HCT116 (cell line): ENCODE measurements at regions not wholly inside any gene's neighbourhood (a gene's known extent, or its start where the extent isn't known, plus 50 kb on each side); places are given as distances from the start of the nearest gene placed in this dataset.

Source experiments
- ATAC-seq: fragments of 200-7000 bp; cut with Tn5 transposase; 2 replicates; pipeline ENCODE4 v1.9.1; 2020; ENCODE audit warnings: mild to moderate bottlenecking, moderate library complexity
- BruUV-seq: library from RNA; stranded (reverse); fragments of 400-500 nt; replicated peaks from 2 replicates; lab custom pipeline; 2021; lab: Mats Ljungman, UMichigan
- CTCF ChIA-PET: fragments of 300-600 bp; sonication (Branson Sonifier 250); formaldehyde crosslinking; loops from one replicate; lab custom pipeline; 2021; ENCODE audit warnings: antibody characterized with exemption; lab: Charles Lee
- POLR2A ChIA-PET: fragments of 300-600, 350-600 bp; sonication (Branson Sonifier 250); formaldehyde crosslinking; loops from one replicate; lab custom pipeline; 2021; ENCODE audit warnings: antibody characterized with exemption; lab: Charles Lee
- RAD21 ChIA-PET, 2 experiments: fragments of 300-600 bp; sonication (Branson Sonifier 250); formaldehyde crosslinking; loops; one replicate each; lab custom pipeline; 2023; ENCODE audit warnings: low total read pairs in 2 of 2; ENCODE audit not compliant: uncharacterized antibody in 2 of 2, unreplicated experiment in 2 of 2, low non-redundant PET in 1 of 2; lab: Charles Lee
- DNase-seq: peaks from one replicate; pipeline ENCODE4 v3.0.0-alpha.2; 2010; ENCODE audit warnings: low read depth, low spot score
- H2AFZ ChIP-seq: fragments of 200-600 bp; shearing (Covaris generic), sonication (generic); 2 replicates; pipeline ENCODE4 v1.6.1; 2017; ENCODE audit warnings: low read depth, mixed run types, mixed read lengths, antibody characterized with exemption, low read length; ENCODE audit not compliant: poor library complexity, severe bottlenecking
- H3K27ac ChIP-seq: 2 replicates; pipeline ENCODE4 v1.5.1; 2012; ENCODE audit warnings: low read depth, low read length
- H3K27me3 ChIP-seq: fragments of 200-600 bp; sonication (generic); 2 replicates; pipeline ENCODE4 v1.6.1; 2016; ENCODE audit warnings: mixed run types, low read length, mixed read lengths; ENCODE audit not compliant: insufficient read depth
- H3K36me3 ChIP-seq, 2 experiments: fragments of 200-500 bp in 1 of 2; fragments of 200-600 bp in 1 of 2; sonication (Bioruptor generic) in 1 of 2; sonication (generic) in 1 of 2; 2 replicates each; pipeline versions ENCODE4 v1.5.1 to v1.6.1; 2014 to 2016; ENCODE audit warnings: low read length in 2 of 2, inconsistent platforms in 1 of 2, mixed read lengths in 1 of 2, mixed run types in 1 of 2; ENCODE audit not compliant: insufficient read depth in 2 of 2, control insufficient read depth in 1 of 2
- H3K4me1 ChIP-seq, 2 experiments: fragments of 200-600 bp in 1 of 2; sonication (generic) in 1 of 2; 2 replicates each; pipeline versions ENCODE4 v1.5.1 to v1.6.1; 2012 to 2017; ENCODE audit warnings: low read length in 2 of 2, inconsistent platforms in 1 of 2, mild to moderate bottlenecking in 1 of 2, mixed read lengths in 1 of 2, mixed run types in 1 of 2, moderate library complexity in 1 of 2; ENCODE audit not compliant: insufficient read depth in 2 of 2, control insufficient read depth in 1 of 2
- H3K4me2 ChIP-seq: fragments of 200-600 bp; sonication (generic); 2 replicates; pipeline ENCODE4 v1.6.1; 2017; ENCODE audit warnings: mixed run types, low read length, mixed read lengths
- H3K4me3 ChIP-seq, 2 experiments: fragments of 200-600 bp in 1 of 2; sonication (generic) in 1 of 2; replicated peaks in 1 of 2; 2 replicates each; pipeline ENCODE4 v1.5.1; 2011 to 2016; ENCODE audit warnings: low read length in 2 of 2, control low read depth in 1 of 2, low read depth in 1 of 2, mild to moderate bottlenecking in 1 of 2, mixed read lengths in 1 of 2, mixed run types in 1 of 2
- H3K79me2 ChIP-seq: fragments of 200-600 bp; sonication (generic); 2 replicates; pipeline ENCODE4 v1.6.1; 2017; ENCODE audit warnings: mild to moderate bottlenecking, mixed run types, low read length, moderate library complexity, mixed read lengths; ENCODE audit not compliant: insufficient read depth
- H3K9ac ChIP-seq: fragments of 200-600 bp; sonication (generic); 2 replicates; pipeline ENCODE4 v1.6.1; 2016; ENCODE audit warnings: low read length, mixed read lengths
- H3K9me2 ChIP-seq: fragments of 200-600 bp; sonication (generic), shearing (Covaris generic); 2 replicates; pipeline ENCODE4 v1.6.1; 2017; ENCODE audit warnings: mixed run types, mild to moderate bottlenecking, moderate library complexity; ENCODE audit not compliant: insufficient read depth
- H3K9me3 ChIP-seq, 2 experiments: fragments of 200-500 bp in 1 of 2; fragments of 200-600 bp in 1 of 2; sonication (Bioruptor generic) in 1 of 2; sonication (generic) in 1 of 2; 2 replicates each; pipeline ENCODE4 v1.6.1; 2014 to 2017; ENCODE audit warnings: low read length in 2 of 2, mixed read lengths in 2 of 2, inconsistent platforms in 1 of 2, low read depth in 1 of 2, mild to moderate bottlenecking in 1 of 2, mixed run types in 1 of 2, moderate library complexity in 1 of 2; ENCODE audit not compliant: control insufficient read depth in 1 of 2, insufficient read depth in 1 of 2
- H4K20me1 ChIP-seq: fragments of 200-600 bp; sonication (generic), shearing (Covaris generic); 2 replicates; pipeline ENCODE4 v1.6.1; 2017; ENCODE audit warnings: mixed run types, mild to moderate bottlenecking, moderate library complexity; ENCODE audit not compliant: insufficient read depth
- CBX3 ChIP-seq: IDR thresholded peaks from 2 replicates; pipeline ENCODE4 v1.6.1; 2012; ENCODE audit warnings: low read depth
- EGR1 ChIP-seq: IDR thresholded peaks from 2 replicates; pipeline ENCODE4 v1.6.1; 2012; ENCODE audit warnings: low read depth
- EZH2 ChIP-seq: fragments of 200-600 bp; sonication (generic); IDR thresholded peaks from 2 replicates; pipeline ENCODE4 v1.6.1; 2017; ENCODE audit warnings: antibody characterized with exemption, mixed run types
- POLR2AphosphoS5 ChIP-seq: IDR thresholded peaks from 2 replicates; pipeline ENCODE4 v1.6.1; 2011; ENCODE audit warnings: mild to moderate bottlenecking, low read depth, low read length, moderate library complexity
- REST ChIP-seq: IDR thresholded peaks from 2 replicates; pipeline ENCODE4 v1.6.1; 2012; ENCODE audit warnings: low read depth
- SIN3A ChIP-seq: IDR thresholded peaks from 2 replicates; pipeline ENCODE4 v1.6.1; 2012; ENCODE audit warnings: low read depth
- SP1 ChIP-seq: IDR thresholded peaks from 2 replicates; pipeline ENCODE4 v1.6.1; 2012; ENCODE audit warnings: low read depth
- YY1 ChIP-seq: IDR thresholded peaks from 2 replicates; pipeline ENCODE4 v1.6.1; 2011; ENCODE audit warnings: low read length, low read depth, moderate library complexity, mild to moderate bottlenecking; ENCODE audit not compliant: insufficient replicate concordance; ENCODE audit errors: extremely low read depth
- ZNF274 ChIP-seq: fragments of 200-500 bp; sonication (Bioruptor generic); IDR thresholded peaks from 2 replicates; pipeline ENCODE4 v1.6.1; 2014; ENCODE audit warnings: mild to moderate bottlenecking, low read depth, low read length, inconsistent platforms
- intact Hi-C: fragments of 100-400 bp; cut with micrococcal nuclease; formaldehyde crosslinking; loops from 2 replicates; pipeline ENCODE4 v1.10.0; 2022
- TF ChIP-seq, protein P1 (sequence below), 3 experiments: fragments of 200-600 bp in 1 of 3; sonication (generic) in 1 of 3; IDR thresholded peaks in 2 of 3; conservative IDR thresholded peaks in 1 of 3; 2 replicates each; pipeline ENCODE4 v1.5.1; 2012 to 2017; ENCODE audit warnings: low read depth in 2 of 3, low read length in 2 of 3, antibody characterized with exemption in 1 of 3, borderline replicate concordance in 1 of 3, control low read depth in 1 of 3, mild to moderate bottlenecking in 1 of 3, mixed read lengths in 1 of 3, mixed run types in 1 of 3, moderate library complexity in 1 of 3; ENCODE audit not compliant: insufficient read depth in 1 of 3
- TF ChIP-seq, protein P2 (sequence below): IDR thresholded peaks from 2 replicates; pipeline ENCODE4 v1.6.1; 2012

DNA sequence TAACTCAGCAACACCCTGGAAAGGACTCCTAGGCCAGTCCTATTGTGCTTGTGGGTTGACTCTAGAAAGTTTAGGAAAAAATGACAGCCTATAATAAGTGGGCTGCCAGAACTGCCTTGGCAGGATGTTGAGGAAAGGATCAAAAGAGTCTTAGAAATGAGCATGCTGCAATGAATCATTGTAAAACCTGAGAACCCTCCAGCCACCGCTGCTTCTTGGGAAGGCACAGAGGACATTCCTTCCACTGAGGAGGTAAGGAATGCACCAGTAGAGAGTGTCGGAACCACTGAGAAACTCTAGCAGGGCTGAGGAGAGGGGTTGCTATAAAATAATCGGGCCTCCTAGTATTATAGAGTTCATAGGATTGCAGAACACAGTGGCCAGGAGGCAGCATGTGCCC is 146.7 kb upstream of the SMIM21 start:
- ChIA-PET CTCF (no interaction called here), RAD21 (no interaction called here), POLR2A (no interaction called here)
- no peaks in the 10 kb centered on the region for H3K27me3 ChIP-seq
- BruUV-seq, result no TSS peak
- ATAC-seq (no peak), DNase-seq (no peak)
- no peak overlapping the region for H3K4me3 ChIP-seq
- no peak overlapping the region for H2AFZ ChIP-seq
- no peak overlapping the region for H3K4me2 ChIP-seq
- H3K9me3 ChIP-seq, result no peaks in the 10 kb centered on the region
- H3K4me1 ChIP-seq, result no peaks in the 10 kb centered on the region
- H3K9me2 ChIP-seq, result no peaks in the 10 kb centered on the region
- H4K20me1 ChIP-seq, result no peaks in the 10 kb centered on the region
- no peak overlapping the region for H3K9ac ChIP-seq
- intact Hi-C loops, result no loop called here
- no peak for TF ChIP-seq CBX3
- TF ChIP-seq, protein P1, sequence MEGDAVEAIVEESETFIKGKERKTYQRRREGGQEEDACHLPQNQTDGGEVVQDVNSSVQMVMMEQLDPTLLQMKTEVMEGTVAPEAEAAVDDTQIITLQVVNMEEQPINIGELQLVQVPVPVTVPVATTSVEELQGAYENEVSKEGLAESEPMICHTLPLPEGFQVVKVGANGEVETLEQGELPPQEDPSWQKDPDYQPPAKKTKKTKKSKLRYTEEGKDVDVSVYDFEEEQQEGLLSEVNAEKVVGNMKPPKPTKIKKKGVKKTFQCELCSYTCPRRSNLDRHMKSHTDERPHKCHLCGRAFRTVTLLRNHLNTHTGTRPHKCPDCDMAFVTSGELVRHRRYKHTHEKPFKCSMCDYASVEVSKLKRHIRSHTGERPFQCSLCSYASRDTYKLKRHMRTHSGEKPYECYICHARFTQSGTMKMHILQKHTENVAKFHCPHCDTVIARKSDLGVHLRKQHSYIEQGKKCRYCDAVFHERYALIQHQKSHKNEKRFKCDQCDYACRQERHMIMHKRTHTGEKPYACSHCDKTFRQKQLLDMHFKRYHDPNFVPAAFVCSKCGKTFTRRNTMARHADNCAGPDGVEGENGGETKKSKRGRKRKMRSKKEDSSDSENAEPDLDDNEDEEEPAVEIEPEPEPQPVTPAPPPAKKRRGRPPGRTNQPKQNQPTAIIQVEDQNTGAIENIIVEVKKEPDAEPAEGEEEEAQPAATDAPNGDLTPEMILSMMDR (IDR thresholded peaks at IDR 0.05 in 2 of 3, conservative IDR thresholded peaks at IDR 0.05 in 1 of 3; ENCODE audit: borderline replicate concordance in 1 of 3, insufficient read depth in 1 of 3, low read depth in 2 of 3, low read length in 2 of 3), result no peak
- TF ChIP-seq SIN3A, result no peak
- no peak for TF ChIP-seq REST
- no peak for TF ChIP-seq ZNF274
- no peak for TF ChIP-seq YY1
- TF ChIP-seq EZH2, result no peak
- no peak for TF ChIP-seq SP1
- no peak for TF ChIP-seq POLR2AphosphoS5
- no peak for TF ChIP-seq EGR1
- TF ChIP-seq, protein P2, sequence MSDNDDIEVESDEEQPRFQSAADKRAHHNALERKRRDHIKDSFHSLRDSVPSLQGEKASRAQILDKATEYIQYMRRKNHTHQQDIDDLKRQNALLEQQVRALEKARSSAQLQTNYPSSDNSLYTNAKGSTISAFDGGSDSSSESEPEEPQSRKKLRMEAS, result no peak
- H3K27ac ChIP-seq, result no peak overlapping the region
- H3K36me3 ChIP-seq, result no peaks in the 10 kb centered on the region
- H3K79me2 ChIP-seq, result no peaks in the 10 kb centered on the region
